ENCODE measurements at regions not wholly inside any gene's neighbourhood (a gene's known extent, or its start where the extent isn't known, plus 50 kb on each side); places are given as distances from the start of the nearest gene placed in this dataset.

- DNase-seq (ENCODE audit: low read depth in 1 of 2, low spot score in 2 of 2) (no peak), FAIRE-seq (no peak)
- H3K27ac ChIP-seq (ENCODE audit: low read depth, low read length): no peak overlapping the region
- H3K27me3 ChIP-seq (replicated peaks in 1 of 4; ENCODE audit: control insufficient read depth in 3 of 4, extremely low read depth in 1 of 4, insufficient read depth in 3 of 4, low read length in 3 of 4): no peaks in the 10 kb centered on the region
- H2BK20ac ChIP-seq (ENCODE audit: low read length): no peak overlapping the region
- no peak overlapping the region for H3K4me3 ChIP-seq (ENCODE audit: extremely low read depth in 1 of 4, insufficient read depth in 2 of 4, low read depth in 3 of 4, low read length in 4 of 4)
- no peaks in the 10 kb centered on the region for H3K9me3 ChIP-seq (ENCODE audit: insufficient read depth in 2 of 2, low read depth in 1 of 2, low read length in 1 of 2)
- H2BK120ac ChIP-seq (replicated peaks; ENCODE audit: low read depth, low read length): no peak overlapping the region
- no peak overlapping the region for H4K5ac ChIP-seq (ENCODE audit: insufficient read length, low read depth, low read length)
- H2AK5ac ChIP-seq (ENCODE audit: low read depth, low read length): no peak overlapping the region
- H3K79me1 ChIP-seq (ENCODE audit: low read depth, low read length): no peaks in the 10 kb centered on the region
- H2BK12ac ChIP-seq (ENCODE audit: low read depth, low read length): no peak overlapping the region
- no peak overlapping the region for H3K4ac ChIP-seq (replicated peaks; ENCODE audit: insufficient read length, low read depth, low read length)
- ChIA-PET POLR2A (ENCODE audit: partially characterized antibody) (no interaction called here), CTCF (ENCODE audit: partially characterized antibody) (no interaction called here)
- H4K20me1 ChIP-seq (replicated peaks in 1 of 2; ENCODE audit: control insufficient read depth in 1 of 2, insufficient read depth in 2 of 2, low read length in 2 of 2): no peaks in the 10 kb centered on the region
- H2AFZ ChIP-seq (ENCODE audit: low read length): no peak overlapping the region
- H3K36me3 ChIP-seq (ENCODE audit: control insufficient read depth in 2 of 4, insufficient read depth in 4 of 4, low read length in 3 of 4): no peaks in the 10 kb centered on the region
- no peak overlapping the region for H3K18ac ChIP-seq (ENCODE audit: extremely low read depth, low read length)
- H3K14ac ChIP-seq (ENCODE audit: insufficient read length): no peak overlapping the region
- H3K23me2 ChIP-seq (ENCODE audit: low read depth, low read length): no peaks in the 10 kb centered on the region; the same call in 1 of the 2 replicates
- no peak overlapping the region for H4K8ac ChIP-seq (ENCODE audit: extremely low read depth, insufficient read depth, low read length)
- no peak overlapping the region for H2BK15ac ChIP-seq (ENCODE audit: low read length)
- no peak overlapping the region for H4K91ac ChIP-seq (replicated peaks; ENCODE audit: insufficient read length, low read length)
- WGBS, 2 experiments (ENCODE audit: extremely low coverage in 1 of 2, insufficient coverage in 1 of 2, insufficient read length in 1 of 2, insufficient replicate concordance in 2 of 2, low coverage in 1 of 2, low lambda C conversion rate in 2 of 2, missing lambda C conversion rate in 1 of 2): 98% methylated on average over 4 of the region's 4 CpGs; no CpG with 5 or more reads in 1 of the 2 experiments
- H2BK5ac ChIP-seq (ENCODE audit: low read depth, low read length): no peak overlapping the region
- H3K56ac ChIP-seq (replicated peaks; ENCODE audit: insufficient read length, low read depth, low read length): no peak overlapping the region
- no peaks in the 10 kb centered on the region for H3K4me1 ChIP-seq (replicated peaks in 1 of 4; ENCODE audit: control insufficient read depth in 3 of 4, insufficient read depth in 4 of 4, low read length in 3 of 4)
- H3K79me2 ChIP-seq (ENCODE audit: control insufficient read depth in 1 of 2, insufficient read depth in 2 of 2, low read length in 2 of 2): no peaks in the 10 kb centered on the region
- H3K4me2 ChIP-seq (ENCODE audit: insufficient read depth in 1 of 2, low read depth in 2 of 2, low read length in 2 of 2): no peak overlapping the region
- H3K9ac ChIP-seq (replicated peaks in 1 of 4; ENCODE audit: extremely low read depth in 1 of 4, low read depth in 3 of 4, low read length in 3 of 4): no peak overlapping the region
- no peak overlapping the region for H3K23ac ChIP-seq (ENCODE audit: insufficient read length)
- no peak for TF ChIP-seq MAX (IDR thresholded peaks at IDR 0.05)
- no peak for TF ChIP-seq SP4 (IDR thresholded peaks at IDR 0.05; ENCODE audit: low read length)
- TF ChIP-seq TEAD4 (IDR thresholded peaks at IDR 0.05; ENCODE audit: low read depth, low read length): no peak
- TF ChIP-seq RXRA (IDR thresholded peaks at IDR 0.05; ENCODE audit: insufficient read depth, low read depth, low read length): no peak
- TF ChIP-seq HDAC2 (IDR thresholded peaks at IDR 0.05; ENCODE audit: borderline replicate concordance in 1 of 2, low read depth in 2 of 2, low read length in 2 of 2): no peak
- TF ChIP-seq NRF1 (IDR thresholded peaks at IDR 0.05; ENCODE audit: low read depth, low read length): no peak
- TF ChIP-seq KDM4A (IDR thresholded peaks at IDR 0.05; ENCODE audit: low read depth, low read length, severe bottlenecking): no peak
- TF ChIP-seq TAF7 (optimal IDR thresholded peaks at IDR 0.05; ENCODE audit: borderline replicate concordance, low read depth, low read length): no peak
Observed at GRCh38 chr18:56517196-56517595, 121.2 kb downstream of the TXNL1 start.

Data from H1 (cell line).